LNCAP (cell line): ENCODE measurements at regions not wholly inside any gene's neighbourhood (a gene's known extent, or its start where the extent isn't known, plus 50 kb on each side); places are given as distances from the start of the nearest gene placed in this dataset.

Experiments used
- TF ChIP-seq, protein P1 (sequence below): fragments of 450-650 bp; IDR thresholded peaks from 2 replicates; pipeline ENCODE4 v1.5.1; 2017; ENCODE audit warnings: mild to moderate bottlenecking

DNA sequence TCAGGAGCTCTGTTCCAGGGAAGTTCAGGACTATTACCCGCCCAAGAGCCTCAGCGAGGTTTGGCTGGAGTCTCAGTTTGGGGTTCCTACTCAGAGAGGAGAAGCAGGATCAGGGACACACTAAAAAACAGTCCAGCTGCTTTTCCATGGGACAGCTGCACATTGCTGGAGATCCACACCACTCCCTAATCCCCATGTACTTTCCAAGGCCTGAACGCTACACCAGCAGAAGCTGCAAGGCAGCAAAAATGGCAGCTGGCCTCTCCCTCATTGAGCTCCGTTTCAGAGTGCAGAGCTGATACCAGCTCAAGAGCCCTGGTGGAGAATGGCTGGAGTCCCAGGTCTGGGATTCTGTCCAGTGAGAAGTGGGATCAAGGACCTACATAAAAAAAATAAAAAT lies 551.2 kb upstream of the PABPC5 start:
- TF ChIP-seq, protein P1, sequence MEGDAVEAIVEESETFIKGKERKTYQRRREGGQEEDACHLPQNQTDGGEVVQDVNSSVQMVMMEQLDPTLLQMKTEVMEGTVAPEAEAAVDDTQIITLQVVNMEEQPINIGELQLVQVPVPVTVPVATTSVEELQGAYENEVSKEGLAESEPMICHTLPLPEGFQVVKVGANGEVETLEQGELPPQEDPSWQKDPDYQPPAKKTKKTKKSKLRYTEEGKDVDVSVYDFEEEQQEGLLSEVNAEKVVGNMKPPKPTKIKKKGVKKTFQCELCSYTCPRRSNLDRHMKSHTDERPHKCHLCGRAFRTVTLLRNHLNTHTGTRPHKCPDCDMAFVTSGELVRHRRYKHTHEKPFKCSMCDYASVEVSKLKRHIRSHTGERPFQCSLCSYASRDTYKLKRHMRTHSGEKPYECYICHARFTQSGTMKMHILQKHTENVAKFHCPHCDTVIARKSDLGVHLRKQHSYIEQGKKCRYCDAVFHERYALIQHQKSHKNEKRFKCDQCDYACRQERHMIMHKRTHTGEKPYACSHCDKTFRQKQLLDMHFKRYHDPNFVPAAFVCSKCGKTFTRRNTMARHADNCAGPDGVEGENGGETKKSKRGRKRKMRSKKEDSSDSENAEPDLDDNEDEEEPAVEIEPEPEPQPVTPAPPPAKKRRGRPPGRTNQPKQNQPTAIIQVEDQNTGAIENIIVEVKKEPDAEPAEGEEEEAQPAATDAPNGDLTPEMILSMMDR: no peak

- TF ChIP-seq, protein P1: peak; percentile 25; the same call in 1 of the 2 replicates
Observed at GRCh38 chrX:91018111-91018510, 416.5 kb upstream of the PABPC5 start.

DNA sequence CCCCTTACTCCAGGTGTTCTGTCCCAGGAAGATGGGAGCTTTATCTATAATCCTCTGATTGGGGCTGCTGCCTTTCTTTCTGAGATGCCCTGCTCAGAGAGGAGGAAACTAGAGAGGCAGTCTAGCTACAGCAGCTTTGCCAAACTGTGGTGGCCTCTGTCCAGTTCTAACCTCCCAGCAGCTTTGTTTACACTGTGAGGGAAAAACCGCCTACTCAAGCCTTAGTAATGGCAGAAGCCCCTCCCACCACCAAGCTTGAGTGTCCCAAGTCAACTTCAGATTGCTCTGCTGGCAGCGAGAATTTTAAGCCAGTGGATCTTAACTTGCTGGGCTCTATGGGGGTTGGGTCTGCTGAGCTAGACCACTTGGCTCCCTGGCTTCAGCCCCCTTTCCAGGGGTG lies 394.9 kb upstream of the PABPC5 start:
- TF ChIP-seq, protein P1: no peak

GRCh38 chrX:91066104-91066503 lies 368.5 kb upstream of the PABPC5 start:
- TF ChIP-seq, protein P1: no peak

- TF ChIP-seq, protein P1: no peak
Observed at GRCh38 chrX:91079342-91080114, 355.1 kb upstream of the PABPC5 start.

GRCh38 chrX:91080822-91081221 lies 353.8 kb upstream of the PABPC5 start:
- TF ChIP-seq, protein P1: no peak

DNA sequence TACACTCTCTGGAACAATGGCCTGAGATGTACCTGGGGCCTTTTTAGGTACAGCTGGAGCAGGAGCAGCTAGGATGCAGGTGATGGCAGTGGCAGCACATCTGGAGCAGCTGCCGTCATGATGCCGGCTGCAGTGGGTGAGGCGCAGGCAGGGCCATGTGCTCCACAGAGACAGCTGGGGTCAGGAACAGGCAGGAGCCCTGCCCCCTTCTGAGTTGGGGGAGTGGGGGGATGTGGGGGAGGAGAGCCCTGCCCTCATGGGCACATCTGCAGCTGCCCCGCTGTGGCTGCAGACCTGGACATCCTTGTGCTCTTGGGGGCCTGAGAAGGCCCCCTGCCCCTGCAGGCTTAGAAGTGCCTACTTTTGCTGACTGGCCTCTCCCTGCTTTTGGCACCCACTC lies 352.8 kb upstream of the PABPC5 start:
- TF ChIP-seq, protein P1: no peak
